HUES64 (cell line): ENCODE measurements at regions not wholly inside any gene's neighbourhood (a gene's known extent, or its start where the extent isn't known, plus 50 kb on each side); places are given as distances from the start of the nearest gene placed in this dataset.
A peak's percentile ranks its signal among the peaks of the same experiment; 100 is the strongest.
"Not testable (repeated sequence)": the region's sequence is repeated elsewhere in the genome, so short reads cannot be mapped to it uniquely, and the experiment has no call there.

Experiments used
- H3K27ac ChIP-seq: 2 replicates; pipeline ENCODE4 v1.7.0; 2013; ENCODE audit warnings: low read depth, low read length, inconsistent platforms
- H3K27me3 ChIP-seq: 2 replicates; pipeline ENCODE4 v1.6.1; 2013; ENCODE audit warnings: mild to moderate bottlenecking, low read length; ENCODE audit not compliant: insufficient read depth
- H3K36me3 ChIP-seq: 2 replicates; pipeline ENCODE4 v1.6.1; 2013; ENCODE audit warnings: mild to moderate bottlenecking, low read length; ENCODE audit not compliant: insufficient read depth
- H3K4me1 ChIP-seq: 2 replicates; pipeline ENCODE4 v1.6.1; 2013; ENCODE audit warnings: mild to moderate bottlenecking, low read length, moderate library complexity; ENCODE audit not compliant: insufficient read depth
- H3K4me3 ChIP-seq: 2 replicates; pipeline ENCODE4 v1.5.1; 2013; ENCODE audit warnings: mild to moderate bottlenecking, low read length, moderate library complexity
- H3K9ac ChIP-seq: 2 replicates; pipeline ENCODE4 v1.6.1; 2013; ENCODE audit warnings: mild to moderate bottlenecking, low read depth, low read length
- H3K9me3 ChIP-seq: 2 replicates; pipeline ENCODE4 v1.6.1; 2013; ENCODE audit warnings: low read depth, low read length; ENCODE audit not compliant: insufficient read depth
- WGBS: fragments of 150-250, 120-280 bp; methylation state at CpG from one replicate; pipeline ENCODE4 v1.1.7; 2013; ENCODE audit warnings: missing lambda C conversion rate; 5-methylcytosine and 5-hydroxymethylcytosine counted together

DNA sequence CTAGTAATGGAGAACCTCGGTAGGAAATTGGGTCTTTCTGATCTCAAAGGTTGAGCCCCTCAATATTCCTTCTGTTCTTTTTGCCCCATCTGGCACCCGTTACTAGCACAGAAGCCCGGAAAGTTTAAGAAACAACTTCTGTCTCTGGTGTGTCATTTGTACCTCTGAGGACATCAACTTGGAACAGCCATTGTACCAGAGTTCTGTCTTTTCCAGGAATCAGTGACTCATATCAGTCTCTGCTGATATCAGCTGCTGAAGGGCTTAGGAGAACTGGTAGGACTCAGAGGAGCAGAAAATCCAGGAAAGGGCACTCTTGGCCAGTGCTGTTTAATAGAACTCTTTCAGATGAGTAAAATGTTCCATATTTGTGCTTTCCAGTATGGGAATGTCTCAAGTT is 78.3 kb upstream of the CHD6 start:
- Histone ChIP-seq H3K27ac (no peak overlapping the region), H3K36me3 (no peaks in the 10 kb centered on the region), H3K9ac (no peak overlapping the region), H3K4me1 (peaks cover 12% of the 10 kb centered on the region), H3K9me3 (no peaks in the 10 kb centered on the region), H3K4me3 (no peak overlapping the region), H3K27me3 (no peaks in the 10 kb centered on the region)
- 91% methylated on average over 3 of the region's 3 CpGs for WGBS

- Histone ChIP-seq H3K4me1 (peaks cover 12% of the 10 kb centered on the region), H3K4me3 (peak overlapping the region; percentile 71; the same call in 1 of the 2 replicates)
- WGBS, result 84% methylated on average over 2 of the region's 2 CpGs
These were observed 76.6 kb upstream of the CHD6 start for GRCh38 chr20:41694796-41695195.

DNA sequence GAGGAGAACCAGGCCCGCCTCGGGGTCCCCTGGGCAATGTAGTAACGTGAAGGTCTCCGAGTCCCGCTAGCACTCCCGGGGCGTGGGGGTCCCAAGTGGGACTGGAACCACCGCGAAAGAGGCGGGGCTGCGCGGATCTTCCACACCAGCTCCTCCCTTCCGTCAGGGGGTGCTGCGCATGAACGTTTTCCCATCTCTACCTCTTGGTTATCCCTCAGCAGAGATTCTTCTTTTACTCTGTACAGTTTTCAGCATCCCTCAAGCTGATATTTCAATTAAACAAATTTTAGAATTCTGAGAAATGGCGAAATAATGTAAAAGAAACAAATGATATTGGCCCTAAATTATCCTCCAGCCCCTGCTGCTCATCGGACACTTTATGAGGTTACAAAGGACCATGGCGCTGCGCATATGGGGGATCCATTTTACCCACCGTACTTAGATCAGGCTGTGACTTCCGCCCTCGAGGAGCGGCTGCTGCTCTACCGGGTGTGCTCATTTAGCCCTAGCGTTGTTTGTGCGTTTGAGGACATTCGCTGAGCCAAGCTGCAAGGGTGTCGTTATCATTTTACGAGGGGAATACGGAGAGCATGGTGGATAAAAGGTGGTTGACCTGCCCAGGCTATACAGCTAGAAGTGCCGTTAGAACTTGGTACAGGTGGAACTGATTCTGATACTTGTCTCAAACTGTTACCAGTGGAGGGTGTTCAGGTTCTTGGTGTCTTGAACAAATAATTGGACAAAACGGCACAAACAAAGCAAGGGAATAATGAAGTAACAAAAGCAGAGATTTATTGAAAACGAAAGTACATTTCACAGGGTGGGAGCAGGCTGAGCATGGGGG is 75.2 kb upstream of the CHD6 start:
- H3K36me3 ChIP-seq, result no peaks in the 10 kb centered on the region
- H3K9ac ChIP-seq, result peak overlapping the region; percentile 78
- WGBS, result under 1% methylated on average over 32 of the region's 33 CpGs
- peak overlapping the region; percentile 87 for H3K27ac ChIP-seq
- H3K4me1 ChIP-seq, result peaks cover 12% of the 10 kb centered on the region
- H3K9me3 ChIP-seq, result no peaks in the 10 kb centered on the region
- H3K4me3 ChIP-seq, result peak overlapping the region; percentile 71
- H3K27me3 ChIP-seq, result no peaks in the 10 kb centered on the region

More at GRCh38 chr20:41694796-41695195, 76.6 kb upstream of the CHD6 start:
- Histone ChIP-seq H3K27me3 (no peaks in the 10 kb centered on the region), H3K36me3 (no peaks in the 10 kb centered on the region), H3K27ac (no peak overlapping the region), H3K9me3 (no peaks in the 10 kb centered on the region), H3K9ac (no peak overlapping the region)

DNA sequence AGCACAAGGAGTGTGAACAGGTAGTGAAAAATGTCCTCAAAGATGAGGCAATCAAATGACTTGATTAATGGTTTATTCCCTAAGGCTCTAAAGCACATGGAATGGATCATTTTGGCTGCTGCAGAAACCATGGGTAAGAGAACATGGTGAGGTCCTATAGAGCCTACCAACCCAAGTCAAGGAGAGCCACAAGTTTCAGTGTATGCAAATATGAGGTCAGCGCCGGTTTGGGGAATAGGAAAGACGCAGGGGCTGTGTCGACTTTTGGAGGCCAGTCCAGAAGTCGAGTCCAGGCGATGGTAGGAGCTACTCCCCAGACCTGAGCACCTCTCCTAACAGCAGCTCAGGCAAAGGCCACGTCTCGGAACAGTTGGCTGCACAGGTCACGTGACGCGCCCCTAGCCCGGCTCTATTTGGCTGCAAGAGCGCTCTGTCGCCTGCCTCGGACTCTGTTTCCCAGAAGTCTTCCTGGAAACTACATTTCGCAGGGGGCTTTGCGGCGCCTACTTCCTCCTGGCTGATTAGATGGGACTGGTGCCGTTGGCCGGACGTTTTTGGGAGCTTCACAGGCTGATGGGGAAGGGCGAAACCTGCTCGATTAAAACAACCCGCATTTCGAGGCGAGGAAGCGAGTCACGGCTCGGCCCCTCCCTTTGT is 74.4 kb upstream of the CHD6 start:
- Histone ChIP-seq H3K9me3 (no peaks in the 10 kb centered on the region), H3K4me1 (peaks cover 11% of the 10 kb centered on the region), H3K27ac (peak overlapping the region; percentile 87), H3K36me3 (no peaks in the 10 kb centered on the region), H3K27me3 (no peaks in the 10 kb centered on the region), H3K4me3 (peak overlapping the region; percentile 71), H3K9ac (peak overlapping the region; percentile 78)
- 10% methylated on average over 29 of the region's 29 CpGs for WGBS

DNA sequence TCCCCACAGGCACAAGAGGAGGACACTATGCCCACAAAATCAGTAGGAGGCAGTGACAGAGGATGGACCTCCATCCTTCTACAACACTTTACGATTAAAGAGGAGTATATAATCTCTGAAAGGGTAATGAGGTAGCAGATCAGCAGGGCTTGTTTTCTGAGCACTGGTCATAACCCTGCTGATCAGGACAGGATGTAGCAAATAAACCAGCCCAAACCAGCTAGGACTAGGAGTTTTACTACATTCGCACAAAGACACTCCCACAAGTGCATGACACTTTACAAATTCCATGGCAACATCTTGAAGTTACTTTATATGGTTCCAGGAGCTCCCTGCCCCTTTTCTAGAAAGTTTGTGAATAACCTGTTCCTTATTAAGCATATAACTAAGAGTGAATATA is 73.3 kb upstream of the CHD6 start:
- WGBS, result 96% methylated on average over 2 of the region's 2 CpGs
- Histone ChIP-seq H3K27ac (no peak overlapping the region), H3K36me3 (no peaks in the 10 kb centered on the region), H3K4me1 (peaks cover 6% of the 10 kb centered on the region), H3K27me3 (no peaks in the 10 kb centered on the region), H3K4me3 (no peak overlapping the region), H3K9me3 (no peaks in the 10 kb centered on the region), H3K9ac (no peak overlapping the region)

- no peak overlapping the region for H3K4me3 ChIP-seq
- no peak overlapping the region for H3K27ac ChIP-seq
- WGBS, result 94% methylated on average over 1 of the region's 1 CpG
- no peaks in the 10 kb centered on the region for H3K36me3 ChIP-seq
- H3K9ac ChIP-seq, result no peak overlapping the region
- no peaks in the 10 kb centered on the region for H3K9me3 ChIP-seq
- H3K4me1 ChIP-seq, result peaks cover 6% of the 10 kb centered on the region
- H3K27me3 ChIP-seq, result no peaks in the 10 kb centered on the region
These were observed 72.5 kb upstream of the CHD6 start for GRCh38 chr20:41690702-41691101.

- H3K27me3 ChIP-seq, result no peaks in the 10 kb centered on the region
- H3K36me3 ChIP-seq, result no peaks in the 10 kb centered on the region
- no peak overlapping the region for H3K9ac ChIP-seq
- no peaks in the 10 kb centered on the region for H3K9me3 ChIP-seq
- H3K4me3 ChIP-seq, result no peak overlapping the region
- no peaks in the 10 kb centered on the region; the same call in 1 of the 2 replicates for H3K4me1 ChIP-seq
- H3K27ac ChIP-seq, result no peak overlapping the region
- WGBS, result 98% methylated on average over 6 of the region's 6 CpGs
These were observed 68.8 kb upstream of the CHD6 start for GRCh38 chr20:41686961-41687360.

DNA sequence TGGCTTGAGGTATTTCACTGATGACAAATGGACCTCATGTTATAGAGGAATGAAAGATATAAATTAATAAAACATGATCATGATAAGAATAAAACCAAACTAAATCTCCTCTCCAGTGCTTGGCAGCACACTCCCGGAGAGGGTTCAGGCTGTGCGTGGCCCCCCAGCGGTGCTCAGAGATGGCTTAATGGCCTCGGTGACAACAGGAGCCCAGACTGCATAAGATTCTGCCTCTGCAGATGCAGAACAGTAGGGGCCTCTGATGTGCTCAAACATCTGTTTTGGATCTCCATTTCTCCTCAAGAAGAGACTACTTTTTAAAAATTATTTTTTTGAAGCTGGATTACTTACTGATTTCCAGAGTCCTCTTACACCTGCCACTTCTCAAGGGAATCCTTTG is 67.0 kb upstream of the CHD6 start:
- not testable (repeated sequence) for H3K4me3 ChIP-seq, H3K9ac ChIP-seq
- WGBS, result 81% methylated on average over 4 of the region's 4 CpGs

GRCh38 chr20:41678799-41679198 is 60.6 kb upstream of the CHD6 start:
- no CpG with 5 or more reads among the region's 2 CpGs for WGBS

More for the DNA sequence above, 67.0 kb upstream of the CHD6 start:
- H3K27me3 ChIP-seq, H3K9me3 ChIP-seq, H3K27ac ChIP-seq, H3K4me1 ChIP-seq, H3K36me3 ChIP-seq: not testable (repeated sequence)

DNA sequence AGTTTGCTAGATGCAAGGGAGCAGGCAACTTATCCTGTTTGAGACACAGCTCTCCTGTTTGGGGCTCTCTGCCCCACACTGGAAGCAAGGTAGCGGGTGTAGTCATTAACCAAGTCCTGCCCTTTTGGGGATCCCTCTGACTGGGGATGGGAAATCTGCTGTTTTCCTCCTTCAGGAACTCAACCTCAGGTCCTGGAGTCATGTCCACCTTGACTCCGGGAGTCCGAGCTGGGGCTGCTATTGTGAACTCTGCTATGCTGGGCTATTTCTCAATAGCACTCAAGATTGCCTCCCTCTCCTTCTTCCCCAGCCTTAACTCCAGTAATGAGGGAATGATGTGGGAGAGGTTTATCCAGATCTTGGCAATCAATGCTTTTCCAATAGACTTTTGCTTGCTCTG is 54.1 kb upstream of the CHD6 start:
- WGBS, result 94% methylated on average over 3 of the region's 3 CpGs
- Histone ChIP-seq H3K4me1 (no peaks in the 10 kb centered on the region), H3K4me3 (no peak overlapping the region), H3K9me3 (no peaks in the 10 kb centered on the region), H3K27me3 (no peaks in the 10 kb centered on the region), H3K36me3 (no peaks in the 10 kb centered on the region), H3K9ac (no peak overlapping the region), H3K27ac (no peak overlapping the region)

More at GRCh38 chr20:41678799-41679198, 60.6 kb upstream of the CHD6 start:
- no peaks in the 10 kb centered on the region for H3K27me3 ChIP-seq
- H3K36me3 ChIP-seq, result no peaks in the 10 kb centered on the region
- no peaks in the 10 kb centered on the region for H3K9me3 ChIP-seq
- H3K27ac ChIP-seq, result no peak overlapping the region
- no peak overlapping the region for H3K4me3 ChIP-seq
- H3K9ac ChIP-seq, result no peak overlapping the region
- no peaks in the 10 kb centered on the region for H3K4me1 ChIP-seq

- H3K27me3 ChIP-seq, result no peaks in the 10 kb centered on the region
- no peak overlapping the region for H3K9ac ChIP-seq
- H3K4me1 ChIP-seq, result no peaks in the 10 kb centered on the region
- no peak overlapping the region for H3K27ac ChIP-seq
- H3K36me3 ChIP-seq, result no peaks in the 10 kb centered on the region
- WGBS, result 81% methylated on average over 6 of the region's 6 CpGs
- H3K9me3 ChIP-seq, result no peaks in the 10 kb centered on the region
- H3K4me3 ChIP-seq, result no peak overlapping the region
These were observed 53.0 kb upstream of the CHD6 start for GRCh38 chr20:41671143-41671542.
